Neural progenitor cell (in vitro differentiated cells): ENCODE measurements at regions not wholly inside any gene's neighbourhood (a gene's known extent, or its start where the extent isn't known, plus 50 kb on each side); places are given as distances from the start of the nearest gene placed in this dataset.

Experiments used
- EZH2phosphoT487 ChIP-seq: fragments of 200-600 bp; sonication (generic); IDR thresholded peaks from 2 replicates; pipeline ENCODE4 v1.6.1; 2017; ENCODE audit warnings: antibody characterized with exemption
- TF ChIP-seq, protein P1 (sequence below): fragments of 200-600 bp; sonication (generic); IDR thresholded peaks from 2 replicates; pipeline ENCODE4 v1.5.1; 2017; ENCODE audit warnings: antibody characterized with exemption, mild to moderate bottlenecking

- TF ChIP-seq, protein P1, sequence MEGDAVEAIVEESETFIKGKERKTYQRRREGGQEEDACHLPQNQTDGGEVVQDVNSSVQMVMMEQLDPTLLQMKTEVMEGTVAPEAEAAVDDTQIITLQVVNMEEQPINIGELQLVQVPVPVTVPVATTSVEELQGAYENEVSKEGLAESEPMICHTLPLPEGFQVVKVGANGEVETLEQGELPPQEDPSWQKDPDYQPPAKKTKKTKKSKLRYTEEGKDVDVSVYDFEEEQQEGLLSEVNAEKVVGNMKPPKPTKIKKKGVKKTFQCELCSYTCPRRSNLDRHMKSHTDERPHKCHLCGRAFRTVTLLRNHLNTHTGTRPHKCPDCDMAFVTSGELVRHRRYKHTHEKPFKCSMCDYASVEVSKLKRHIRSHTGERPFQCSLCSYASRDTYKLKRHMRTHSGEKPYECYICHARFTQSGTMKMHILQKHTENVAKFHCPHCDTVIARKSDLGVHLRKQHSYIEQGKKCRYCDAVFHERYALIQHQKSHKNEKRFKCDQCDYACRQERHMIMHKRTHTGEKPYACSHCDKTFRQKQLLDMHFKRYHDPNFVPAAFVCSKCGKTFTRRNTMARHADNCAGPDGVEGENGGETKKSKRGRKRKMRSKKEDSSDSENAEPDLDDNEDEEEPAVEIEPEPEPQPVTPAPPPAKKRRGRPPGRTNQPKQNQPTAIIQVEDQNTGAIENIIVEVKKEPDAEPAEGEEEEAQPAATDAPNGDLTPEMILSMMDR: no peak
- TF ChIP-seq EZH2phosphoT487: no peak
These were observed 193.7 kb downstream of the TTC39B start for GRCh38 chr9:15113288-15113687.
